ENCODE measurements at regions not wholly inside any gene's neighbourhood (a gene's known extent, or its start where the extent isn't known, plus 50 kb on each side); places are given as distances from the start of the nearest gene placed in this dataset.

GRCh38 chr5:167001246-167001645 lies 1290.2 kb upstream of the WWC1 start:
- CTCF ChIA-PET (ENCODE audit: unreplicated experiment) = no interaction called here

GRCh38 chr5:167008705-167009104 lies 1282.7 kb upstream of the WWC1 start:
- ChIA-PET POLR2A (no interaction called here), CTCF (ENCODE audit: unreplicated experiment) (no interaction called here)
- H4K20me1 ChIP-seq (ENCODE audit: insufficient read depth, low read length) = no peaks in the 10 kb centered on the region
- intact Hi-C loops (cut with micrococcal nuclease; ENCODE audit: unreplicated experiment) = no loop called here
- H3K4me2 ChIP-seq (ENCODE audit: low read length) = no peak overlapping the region
- H3K79me2 ChIP-seq (ENCODE audit: insufficient read depth, low read depth, low read length) = no peaks in the 10 kb centered on the region
- H3K4me3 ChIP-seq (ENCODE audit: low read depth, low read length, poor library complexity, severe bottlenecking) = no peak overlapping the region
- no peak overlapping the region for H2AFZ ChIP-seq (ENCODE audit: low read length)
- no TSS peak for BruUV-seq (replicated peaks)
- H3K36me3 ChIP-seq (ENCODE audit: insufficient read depth, low read length) = no peaks in the 10 kb centered on the region
- TF ChIP-seq CTCF (conservative IDR thresholded peaks at IDR 0.05; ENCODE audit: low read length) (no peak), EZH2phosphoT487 (IDR thresholded peaks at IDR 0.05; ENCODE audit: borderline replicate concordance, low read depth, low read length) (no peak)
- DNase-seq (ENCODE audit: low spot score) = no peak
- H3K9me3 ChIP-seq (ENCODE audit: low read length) = no peaks in the 10 kb centered on the region
- H3K4me1 ChIP-seq (ENCODE audit: insufficient read depth, low read length, poor library complexity, severe bottlenecking) = no peaks in the 10 kb centered on the region
- H3K9me2 ChIP-seq (ENCODE audit: insufficient read depth, low read length) = no peaks in the 10 kb centered on the region
- no peak overlapping the region for H3K27ac ChIP-seq (ENCODE audit: low read depth, low read length, poor library complexity, severe bottlenecking)

More at GRCh38 chr5:167001246-167001645, 1290.2 kb upstream of the WWC1 start:
- H4K20me1 ChIP-seq (ENCODE audit: insufficient read depth, low read length) = no peaks in the 10 kb centered on the region
- no peaks in the 10 kb centered on the region for H3K9me2 ChIP-seq (ENCODE audit: insufficient read depth, low read length)
- no peak overlapping the region for H2AFZ ChIP-seq (ENCODE audit: low read length)
- intact Hi-C loops (cut with micrococcal nuclease; ENCODE audit: unreplicated experiment) = no loop called here
- no peak overlapping the region for H3K27ac ChIP-seq (ENCODE audit: low read depth, low read length, poor library complexity, severe bottlenecking)
- no peaks in the 10 kb centered on the region for H3K79me2 ChIP-seq (ENCODE audit: insufficient read depth, low read depth, low read length)
- no peak overlapping the region for H3K4me3 ChIP-seq (ENCODE audit: low read depth, low read length, poor library complexity, severe bottlenecking)
- BruUV-seq (replicated peaks) = no TSS peak
- no peak for TF ChIP-seq EZH2phosphoT487 (IDR thresholded peaks at IDR 0.05; ENCODE audit: borderline replicate concordance, low read depth, low read length)
- TF ChIP-seq CTCF (conservative IDR thresholded peaks at IDR 0.05; ENCODE audit: low read length) = no peak
- no peaks in the 10 kb centered on the region for H3K9me3 ChIP-seq (ENCODE audit: low read length)
- no peak overlapping the region for H3K4me2 ChIP-seq (ENCODE audit: low read length)
- H3K4me1 ChIP-seq (ENCODE audit: insufficient read depth, low read length, poor library complexity, severe bottlenecking) = no peaks in the 10 kb centered on the region
- no peak for DNase-seq (ENCODE audit: low spot score)
- POLR2A ChIA-PET = no interaction called here
- no peaks in the 10 kb centered on the region for H3K36me3 ChIP-seq (ENCODE audit: insufficient read depth, low read length)

- no peak overlapping the region for H3K4me2 ChIP-seq (ENCODE audit: low read length)
- intact Hi-C loops (cut with micrococcal nuclease; ENCODE audit: unreplicated experiment) = no loop called here
- H4K20me1 ChIP-seq (ENCODE audit: insufficient read depth, low read length) = no peaks in the 10 kb centered on the region
- no TSS peak for BruUV-seq (replicated peaks)
- ChIA-PET CTCF (ENCODE audit: unreplicated experiment) (no interaction called here), POLR2A (no interaction called here)
- no peak for DNase-seq (ENCODE audit: low spot score)
- H3K79me2 ChIP-seq (ENCODE audit: insufficient read depth, low read depth, low read length) = no peaks in the 10 kb centered on the region
- no peaks in the 10 kb centered on the region for H3K9me2 ChIP-seq (ENCODE audit: insufficient read depth, low read length)
- H3K36me3 ChIP-seq (ENCODE audit: insufficient read depth, low read length) = no peaks in the 10 kb centered on the region
- no peaks in the 10 kb centered on the region for H3K9me3 ChIP-seq (ENCODE audit: low read length)
- no peak overlapping the region for H3K4me3 ChIP-seq (ENCODE audit: low read depth, low read length, poor library complexity, severe bottlenecking)
- H3K4me1 ChIP-seq (ENCODE audit: insufficient read depth, low read length, poor library complexity, severe bottlenecking) = no peaks in the 10 kb centered on the region
- no peak overlapping the region for H2AFZ ChIP-seq (ENCODE audit: low read length)
- TF ChIP-seq EZH2phosphoT487 (IDR thresholded peaks at IDR 0.05; ENCODE audit: borderline replicate concordance, low read depth, low read length) = no peak
- TF ChIP-seq CTCF (conservative IDR thresholded peaks at IDR 0.05; ENCODE audit: low read length) = no peak
- no peak overlapping the region for H3K27ac ChIP-seq (ENCODE audit: low read depth, low read length, poor library complexity, severe bottlenecking)
Observed at GRCh38 chr5:167011196-167011595, 1280.2 kb upstream of the WWC1 start.
